Sciatic nerve (tissue), 2 donors: ENCODE measurements at regions not wholly inside any gene's neighbourhood (a gene's known extent, or its start where the extent isn't known, plus 50 kb on each side); places are given as distances from the start of the nearest gene placed in this dataset.
"Not testable (repeated sequence)": the region's sequence is repeated elsewhere in the genome, so short reads cannot be mapped to it uniquely, and the experiment has no call there.

Experiments
- ATAC-seq: fragments of 200-7000 bp; cut with Tn5 transposase; one replicate; pipeline ENCODE4 v1.9.1; 2020; ENCODE audit warnings: mild to moderate bottlenecking, moderate library complexity
- DNase-seq: peaks from one replicate; pipeline ENCODE4 v3.0.0-alpha.2; 2020; ENCODE audit warnings: low spot score
- intact Hi-C: fragments of 100-400 bp; cut with DNase I; formaldehyde crosslinking; loops from one replicate; pipeline ENCODE4 v1.14.2; 2022
- donor health status: DM: no; HTN: no; CAD: no.
- donor health status: DM: no; HTN: no; CAD: no.

DNA sequence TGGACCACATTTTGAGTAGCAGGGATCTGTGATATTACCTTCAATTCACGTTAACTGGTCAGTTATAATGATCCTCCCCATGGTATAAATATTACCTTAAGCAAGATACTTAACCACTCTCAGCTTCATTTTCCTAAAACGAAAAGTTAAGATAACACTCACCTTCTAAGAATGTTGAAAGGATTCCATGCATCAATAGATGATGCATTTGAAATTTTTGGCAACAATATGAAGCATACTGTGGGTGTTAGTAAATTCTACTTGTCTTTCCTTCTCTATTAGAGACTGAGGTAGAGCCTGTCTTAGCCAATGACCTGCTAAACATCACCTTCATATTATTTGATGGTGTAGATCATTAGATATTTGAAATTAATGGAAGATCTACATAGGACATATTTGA is 331.7 kb upstream of the TMC3 start:
- DNase-seq, ATAC-seq, intact Hi-C loops: not testable (repeated sequence)

DNA sequence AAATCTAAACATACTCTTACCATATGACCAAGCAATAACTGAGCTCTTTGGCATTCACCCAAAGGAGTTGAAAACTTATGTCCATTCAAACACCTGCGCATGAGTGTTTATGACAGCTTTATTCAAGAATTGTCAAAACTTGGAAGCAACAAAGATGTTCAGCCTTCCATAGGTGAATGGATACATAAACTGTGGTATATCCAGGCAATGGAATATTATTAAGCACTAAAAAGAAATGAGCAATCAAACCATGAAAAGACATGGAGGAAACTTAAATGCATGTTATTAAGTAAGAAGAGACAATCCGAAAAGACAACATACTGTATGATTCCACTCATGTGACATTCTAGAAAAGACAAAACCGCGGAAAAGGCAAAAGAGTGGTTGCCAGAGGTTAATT is 312.0 kb upstream of the TMC3 start:
- intact Hi-C loops = no loop called here
- DNase-seq (no peak), ATAC-seq (no peak)

DNA sequence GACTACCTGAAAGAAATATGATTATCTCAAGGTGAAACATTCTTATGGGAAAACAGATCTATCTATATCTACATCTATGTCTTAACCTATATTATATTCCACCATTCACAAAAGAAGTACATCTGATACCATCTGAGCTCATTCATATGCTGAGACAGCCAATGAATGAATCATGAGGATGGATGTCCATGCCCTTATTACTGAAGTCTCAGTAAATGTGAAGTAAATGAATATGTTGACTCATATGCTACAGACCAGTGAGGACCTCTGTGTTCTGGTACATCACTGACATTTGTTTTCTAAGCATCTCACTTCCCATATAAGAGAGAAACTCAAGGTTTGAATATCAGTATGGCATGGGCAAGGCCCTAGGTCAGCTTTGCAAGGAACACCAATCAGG is 311.2 kb upstream of the TMC3 start:
- intact Hi-C loops = no loop called here
- ATAC-seq (no peak), DNase-seq (no peak)

DNA sequence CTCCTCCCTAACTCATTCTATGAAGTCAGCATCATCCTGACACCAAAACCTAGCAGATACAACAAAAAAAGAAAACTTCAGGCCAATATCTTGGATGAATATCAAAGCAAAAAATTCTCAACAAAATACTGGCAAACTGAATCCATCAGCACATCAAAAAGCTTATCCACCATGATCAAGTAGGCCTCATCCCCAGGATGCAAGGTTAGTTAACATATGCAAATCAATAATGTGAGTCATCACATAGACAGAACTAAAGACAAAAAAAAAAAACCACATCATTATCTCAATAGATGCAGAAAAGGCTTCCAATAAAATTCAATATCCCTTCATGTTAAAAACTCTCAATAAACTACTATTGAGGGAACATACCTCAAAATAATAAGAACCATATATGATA is 306.8 kb upstream of the TMC3 start:
- intact Hi-C loops = no loop called here
- ATAC-seq (no peak), DNase-seq (no peak)

DNA sequence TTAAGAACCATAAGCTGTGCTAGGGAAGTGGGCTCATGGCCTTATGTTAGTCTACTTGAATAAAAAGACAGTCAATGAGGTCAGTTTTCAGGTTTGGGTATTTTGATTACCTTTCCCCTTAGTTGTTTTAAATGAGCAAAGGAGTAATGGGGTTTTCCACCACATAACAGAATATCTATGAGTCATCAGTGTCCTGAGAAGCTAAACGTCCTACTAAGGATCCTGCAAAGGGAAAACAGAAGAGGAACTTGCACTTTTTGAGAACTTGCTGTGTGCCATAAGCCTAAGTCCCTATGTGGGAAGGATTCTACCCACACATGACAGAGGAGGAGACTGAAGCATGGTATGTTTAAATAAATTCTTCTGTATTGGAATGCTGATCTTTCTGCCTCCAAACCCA is 292.8 kb upstream of the TMC3 start:
- no peak for ATAC-seq
- intact Hi-C loops = no loop called here
- no peak for DNase-seq

DNA sequence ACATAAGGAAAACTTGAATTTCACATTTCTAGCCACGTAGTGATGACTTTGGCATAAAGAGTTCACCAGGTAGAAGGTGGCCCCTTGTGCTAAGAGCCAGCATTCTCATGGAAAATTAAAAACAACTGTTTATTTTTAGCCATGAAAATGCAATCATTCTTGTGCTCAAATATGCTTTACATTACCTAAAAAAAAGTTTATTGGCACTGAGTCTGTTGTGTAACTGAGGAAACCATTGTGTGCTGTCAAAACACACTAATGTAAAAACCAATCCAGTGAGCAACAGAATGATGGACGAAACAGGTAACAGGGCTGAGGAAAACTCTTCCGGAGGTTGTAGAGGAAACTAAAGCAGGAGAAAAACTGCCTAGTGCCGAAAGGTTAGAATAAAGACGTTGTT is 287.0 kb upstream of the TMC3 start:
- no peak for DNase-seq
- no peak for ATAC-seq
- intact Hi-C loops = no loop called here

DNA sequence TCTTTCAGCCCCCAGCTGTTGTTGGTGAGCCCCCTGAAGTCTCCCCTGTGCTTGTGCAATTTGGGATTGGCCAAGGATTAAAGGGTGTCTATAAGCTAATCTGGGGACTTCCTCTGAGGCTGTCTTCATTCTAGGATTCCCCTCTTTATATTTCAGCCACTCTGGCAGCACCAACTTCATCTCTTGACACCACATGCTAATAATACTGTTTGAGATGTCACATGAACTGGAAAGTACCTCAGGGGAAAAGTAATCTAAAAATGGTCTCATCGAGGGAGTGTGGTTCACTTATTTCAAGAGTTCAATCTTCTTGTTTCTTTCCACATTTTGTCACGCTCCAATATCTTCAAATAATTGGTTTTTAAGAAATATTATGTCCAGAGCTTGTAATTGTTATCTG is 279.2 kb upstream of the TMC3 start:
- intact Hi-C loops = no loop called here
- DNase-seq (no peak), ATAC-seq (no peak)

DNA sequence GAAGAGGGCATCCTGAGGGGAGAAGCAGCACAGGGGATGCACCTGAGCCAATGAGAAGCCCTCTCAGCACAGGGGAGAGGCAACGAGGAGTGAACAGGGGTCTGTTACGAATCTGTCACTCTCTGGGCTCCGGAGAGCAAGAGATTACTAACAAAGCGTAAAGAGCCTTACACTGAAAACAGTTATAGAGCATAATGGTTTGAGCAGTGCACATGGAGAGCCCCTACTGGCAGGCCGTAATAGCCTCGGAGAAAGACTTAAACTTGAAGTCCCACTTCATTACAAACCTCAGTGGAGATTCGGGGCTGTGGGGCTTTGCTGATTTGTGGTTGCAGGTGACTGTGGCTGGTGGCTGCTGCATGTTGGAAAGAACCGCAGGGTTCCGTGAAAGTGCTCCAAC is 271.5 kb upstream of the TMC3 start:
- ATAC-seq (no peak), DNase-seq (no peak)
- intact Hi-C loops = no loop called here

DNA sequence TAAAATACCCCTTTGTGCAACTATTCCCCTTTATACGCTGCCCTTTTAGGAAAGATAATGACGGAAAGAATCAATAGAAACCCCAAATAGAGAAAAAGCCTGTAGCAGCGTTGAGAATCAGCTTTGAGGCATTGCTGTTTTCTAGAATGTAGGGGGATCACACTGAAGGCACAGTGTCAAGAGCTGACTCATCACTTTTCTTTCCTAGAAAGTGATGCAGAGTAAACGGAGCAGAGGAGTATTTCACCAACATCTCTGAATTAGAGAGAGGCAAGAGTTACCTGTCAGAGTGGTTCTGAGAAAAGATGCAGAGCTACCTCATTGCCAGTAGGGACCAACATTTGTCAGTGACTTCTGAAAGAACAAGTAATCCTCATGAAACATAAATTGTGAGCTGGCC is 269.8 kb upstream of the TMC3 start:
- intact Hi-C loops = no loop called here
- ATAC-seq = no peak

DNA sequence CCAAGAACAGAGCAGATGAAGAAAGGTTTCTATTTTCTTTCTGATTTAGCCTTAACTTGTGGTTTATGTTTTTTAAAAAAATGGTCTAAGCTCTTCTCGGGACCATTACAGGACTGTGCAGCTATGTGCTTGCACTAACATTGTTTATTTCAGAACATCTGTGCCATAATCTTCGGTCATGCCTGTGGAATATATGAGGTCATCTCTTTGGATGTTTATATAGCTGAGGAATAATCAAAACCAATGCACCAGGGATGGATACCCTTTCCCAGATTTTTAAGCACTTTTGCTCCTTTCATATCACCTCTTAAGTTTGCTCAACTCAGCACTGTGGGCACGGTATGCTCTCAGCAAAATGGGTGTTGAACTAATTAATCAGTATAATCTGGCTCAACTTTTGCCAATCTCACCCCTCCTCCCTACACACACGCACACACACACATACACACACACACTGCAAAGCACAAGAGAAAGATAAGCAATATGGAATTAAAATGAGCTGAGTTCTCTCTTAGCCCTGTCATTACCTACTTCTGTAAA is 268.5 kb upstream of the TMC3 start:
- DNase-seq (no peak), ATAC-seq (no peak)
- intact Hi-C loops = no loop called here

More for the DNA sequence above, 269.8 kb upstream of the TMC3 start:
- no peak for DNase-seq

DNA sequence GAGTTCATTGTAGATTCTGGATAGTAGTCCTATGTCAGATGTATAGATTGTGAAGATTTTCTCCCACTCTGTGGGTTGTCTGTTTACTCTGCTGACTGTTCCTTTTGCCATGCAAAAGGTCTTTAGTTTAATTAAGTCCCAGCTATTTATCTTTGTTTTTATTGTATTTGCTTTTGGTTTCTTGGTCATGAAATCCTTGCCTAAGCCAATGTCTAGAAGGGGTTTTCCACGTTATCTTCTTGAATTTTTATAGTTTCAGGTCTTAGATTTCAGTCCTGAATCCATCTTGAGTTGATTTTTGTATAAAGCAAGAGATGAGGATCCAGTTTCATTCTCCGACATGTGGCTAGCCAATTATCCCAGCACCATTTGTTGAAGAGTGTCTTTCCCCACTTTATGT is 262.1 kb upstream of the TMC3 start:
- ATAC-seq, intact Hi-C loops, DNase-seq: not testable (repeated sequence)

DNA sequence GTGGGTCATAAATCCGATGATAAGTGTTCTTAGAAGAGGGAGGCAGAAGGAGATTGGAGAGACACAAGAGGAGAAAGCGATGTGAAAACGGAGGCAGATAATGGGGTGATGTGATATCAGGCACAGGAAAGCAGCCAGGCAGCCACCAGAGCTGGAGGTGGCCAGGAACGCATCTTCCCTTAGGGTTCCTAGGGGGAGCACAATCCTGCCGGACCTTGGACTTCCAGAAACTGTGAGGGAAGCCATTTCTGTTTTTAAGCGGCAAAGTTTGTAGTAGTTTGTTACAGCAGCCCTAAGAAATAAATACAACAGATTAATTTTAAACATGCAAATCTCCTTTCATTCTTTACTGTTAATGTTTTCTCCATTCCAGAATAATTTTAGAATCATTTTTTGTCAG is 259.9 kb upstream of the TMC3 start:
- no peak for DNase-seq
- intact Hi-C loops = no loop called here
- ATAC-seq = no peak

DNA sequence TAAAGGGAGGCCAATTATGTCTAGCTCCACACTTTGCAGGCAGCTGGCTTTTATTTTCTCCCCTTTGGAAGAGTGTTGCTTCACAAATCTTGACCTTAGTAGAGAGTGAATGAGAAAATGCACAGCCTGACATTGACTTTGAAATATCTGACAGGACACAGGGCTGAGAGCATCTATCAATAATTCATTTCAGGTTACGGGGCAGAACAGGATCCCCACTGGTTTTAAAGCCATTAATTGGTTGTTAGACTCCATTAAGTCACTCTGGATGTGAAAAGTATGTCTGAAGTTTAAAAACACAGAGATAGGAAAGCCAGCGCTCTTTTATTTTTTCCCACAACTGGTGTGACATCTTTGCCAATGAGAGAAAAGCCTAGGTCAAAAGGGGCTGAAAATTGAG is 251.9 kb upstream of the TMC3 start:
- DNase-seq = no peak
- no peak for ATAC-seq
- intact Hi-C loops = no loop called here

DNA sequence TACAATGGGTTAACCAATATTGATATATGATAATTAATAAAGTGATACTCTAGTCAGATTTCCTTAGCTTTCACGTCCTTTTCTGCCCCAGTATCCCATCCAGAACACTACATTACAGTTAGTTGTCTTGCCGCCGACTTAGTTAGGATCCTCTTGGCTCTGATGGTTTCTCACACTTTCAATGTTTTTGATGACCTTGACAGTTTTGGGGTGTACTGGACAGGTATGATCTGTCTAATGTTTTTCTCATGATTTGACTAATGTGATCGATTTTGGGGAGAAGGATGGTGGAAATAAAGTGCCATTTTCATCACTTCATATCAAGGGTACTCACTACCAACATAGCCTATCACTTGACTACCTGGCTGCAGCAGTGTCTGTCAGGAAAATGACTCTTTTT is 245.0 kb upstream of the TMC3 start:
- intact Hi-C loops = no loop called here
- DNase-seq (no peak), ATAC-seq (no peak)

DNA sequence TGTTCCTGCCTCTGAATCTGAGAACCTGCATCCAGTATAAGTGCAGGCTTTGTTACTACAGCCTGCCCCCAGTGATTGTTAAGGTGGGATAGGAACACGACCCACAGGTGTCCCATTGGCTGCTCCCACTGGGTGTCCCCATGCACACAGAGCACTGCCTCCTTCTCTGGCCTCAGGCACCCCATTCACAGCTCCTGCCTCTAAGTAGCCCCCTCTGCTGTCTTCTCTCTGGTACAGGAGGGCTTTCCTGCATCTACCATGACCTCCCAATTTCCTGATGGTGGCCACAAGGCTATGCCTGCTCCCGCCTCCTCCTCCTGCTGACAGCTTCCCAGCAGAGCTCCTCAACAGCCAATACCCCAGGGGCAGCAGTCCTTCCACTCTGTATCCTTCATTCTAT is 238.6 kb upstream of the TMC3 start:
- intact Hi-C loops = no loop called here
- no peak for DNase-seq
- ATAC-seq = no peak

DNA sequence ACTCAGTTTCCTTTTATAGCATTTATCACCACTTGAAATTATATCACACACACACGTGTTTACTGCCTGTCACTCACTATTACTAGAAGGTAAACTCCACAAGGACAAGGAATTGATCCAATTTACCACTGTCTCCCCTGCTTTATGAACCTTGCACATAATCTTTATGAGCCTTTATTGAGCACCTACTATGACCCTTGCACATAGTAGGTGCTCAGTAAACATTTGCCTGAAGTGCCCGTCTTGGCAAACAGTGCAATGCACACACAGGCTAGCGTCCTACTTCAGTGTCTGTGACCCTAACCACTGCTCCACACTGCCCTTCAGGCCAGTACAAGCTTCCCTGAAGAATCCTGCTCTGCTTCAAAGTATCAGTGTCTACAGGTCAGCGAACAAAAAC is 237.7 kb upstream of the TMC3 start:
- intact Hi-C loops = no loop called here
- ATAC-seq = no peak
- no peak for DNase-seq

DNA sequence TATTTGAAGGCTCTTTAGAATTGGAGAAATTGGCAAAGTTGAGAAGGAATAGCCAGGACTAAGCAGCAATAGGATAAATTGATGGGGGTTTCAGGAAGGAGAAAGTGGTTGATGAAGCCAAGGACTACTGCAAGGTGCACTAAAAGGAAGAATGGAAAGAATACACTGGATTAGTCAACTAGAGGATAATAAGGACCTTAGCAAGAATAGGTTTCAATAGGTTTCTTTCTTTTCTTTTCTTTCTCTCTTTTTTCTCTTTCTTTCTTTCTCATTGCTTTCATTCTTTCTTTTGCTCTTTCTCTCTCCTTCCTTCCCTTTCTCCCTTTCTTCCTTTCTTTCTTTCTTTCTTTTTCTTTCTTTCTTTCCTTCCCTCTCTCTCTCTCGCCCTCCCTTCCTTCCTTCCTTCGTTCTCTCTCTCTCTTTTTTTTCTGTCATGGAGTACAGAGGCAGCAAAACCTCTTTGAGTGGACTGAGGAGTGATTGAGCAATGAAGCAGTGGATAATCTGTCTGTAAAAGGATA is 234.4 kb upstream of the TMC3 start:
- ATAC-seq = no peak
- DNase-seq = no peak
- intact Hi-C loops = no loop called here

DNA sequence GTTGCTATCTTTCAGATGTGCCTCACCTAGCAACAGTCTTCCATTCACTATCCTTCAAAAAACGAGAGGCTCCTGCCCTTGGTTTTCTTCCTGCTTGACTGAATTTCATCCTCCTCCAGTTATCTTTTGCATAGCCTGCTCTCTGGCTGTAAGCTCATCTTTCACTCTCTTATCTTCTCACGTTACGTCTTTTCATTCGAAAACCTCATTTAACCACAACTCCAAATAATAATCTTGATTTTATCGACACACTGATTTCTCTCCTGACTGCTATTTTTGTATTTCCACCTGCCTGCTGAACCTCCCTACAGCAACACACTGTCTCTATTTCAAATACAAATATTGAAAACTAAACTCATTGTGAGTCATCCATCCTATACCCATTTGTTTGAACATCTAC is 230.7 kb upstream of the TMC3 start:
- DNase-seq (no peak), ATAC-seq (no peak)
- intact Hi-C loops = no loop called here

DNA sequence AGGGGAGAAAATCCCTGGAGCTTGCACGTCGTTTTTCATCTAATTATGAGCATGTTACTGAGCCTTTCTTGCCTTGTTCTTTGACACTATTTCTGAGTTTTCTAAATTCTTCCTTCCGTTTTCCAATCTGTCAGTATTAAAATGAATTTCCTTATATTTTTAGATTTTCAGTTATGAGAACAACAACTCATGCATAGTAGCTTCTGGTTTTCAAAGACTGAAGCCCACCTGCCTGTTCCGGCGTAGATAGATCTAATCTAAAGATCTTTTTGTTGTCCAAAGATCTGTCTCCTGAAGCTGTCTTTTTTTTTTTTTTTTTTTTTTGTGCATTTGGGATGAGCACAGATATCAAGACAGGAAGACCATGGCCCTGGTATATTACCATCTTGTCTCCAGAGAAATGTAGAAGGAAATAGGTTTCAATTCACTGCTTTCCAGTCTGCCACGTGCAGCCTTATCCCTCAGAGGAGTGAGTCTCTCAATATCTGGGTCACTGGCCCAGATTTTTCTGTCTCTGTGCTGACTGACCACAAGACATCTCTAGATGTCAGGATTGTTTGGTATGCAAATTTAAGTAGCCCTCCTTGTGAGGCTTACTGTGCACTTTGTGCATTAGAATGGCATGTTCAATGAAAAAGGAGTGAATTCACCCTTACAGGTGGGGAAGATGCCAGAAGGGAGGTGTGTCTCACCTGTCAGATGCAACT is 222.3 kb upstream of the TMC3 start:
- no peak for ATAC-seq
- DNase-seq = no peak

DNA sequence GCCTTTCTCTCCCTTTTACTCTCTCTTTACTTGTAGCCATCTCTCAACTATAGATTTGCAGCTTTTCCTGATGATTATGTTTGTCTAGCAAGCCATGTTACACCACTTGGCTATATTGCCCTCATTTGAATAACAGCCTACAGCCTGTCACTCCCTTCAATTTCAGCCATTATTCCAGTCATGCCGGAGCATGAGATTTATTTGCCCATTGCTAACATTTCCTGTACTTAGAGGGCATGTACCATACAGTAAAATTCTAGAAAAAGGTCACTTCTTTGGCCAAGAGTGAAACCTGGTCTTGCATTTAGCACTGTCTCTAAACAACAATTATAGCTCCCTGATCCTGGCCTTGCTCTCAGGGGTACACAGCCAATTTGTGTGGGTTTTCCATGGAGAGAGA is 221.7 kb upstream of the TMC3 start:
- intact Hi-C loops = no loop called here
- ATAC-seq = no peak
- DNase-seq = no peak

More for the DNA sequence above, 222.3 kb upstream of the TMC3 start:
- intact Hi-C loops = no loop called here

DNA sequence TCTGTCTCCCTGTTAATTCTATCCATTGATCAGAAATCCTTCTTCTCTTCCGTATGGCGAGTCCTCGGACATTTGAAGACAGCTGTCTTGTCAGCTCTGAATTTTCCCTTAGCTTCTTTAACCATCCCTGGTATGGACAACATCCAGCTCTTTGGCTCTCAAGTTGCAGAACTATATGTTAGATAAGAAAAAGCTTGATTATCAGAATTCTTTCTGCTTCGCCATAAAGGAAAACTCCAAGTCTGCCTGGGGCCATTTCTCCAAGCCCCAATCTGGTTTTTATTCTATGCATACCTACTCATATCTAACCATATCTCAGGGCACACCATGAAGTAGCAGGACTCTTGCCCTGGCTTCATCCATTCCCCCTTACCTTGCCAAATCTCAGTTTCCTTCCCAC is 215.7 kb upstream of the TMC3 start:
- intact Hi-C loops = no loop called here
- ATAC-seq = no peak
- no peak for DNase-seq
